NCI-H1417 (cell line): ENCODE measurements at regions not wholly inside any gene's neighbourhood (a gene's known extent, or its start where the extent isn't known, plus 50 kb on each side); places are given as distances from the start of the nearest gene placed in this dataset.

ENCODE experiments used
- DNase-seq, 3 experiments: peaks; one replicate each; lab custom pipeline; 2025; lab: John Stamatoyannopoulos, UW

DNA sequence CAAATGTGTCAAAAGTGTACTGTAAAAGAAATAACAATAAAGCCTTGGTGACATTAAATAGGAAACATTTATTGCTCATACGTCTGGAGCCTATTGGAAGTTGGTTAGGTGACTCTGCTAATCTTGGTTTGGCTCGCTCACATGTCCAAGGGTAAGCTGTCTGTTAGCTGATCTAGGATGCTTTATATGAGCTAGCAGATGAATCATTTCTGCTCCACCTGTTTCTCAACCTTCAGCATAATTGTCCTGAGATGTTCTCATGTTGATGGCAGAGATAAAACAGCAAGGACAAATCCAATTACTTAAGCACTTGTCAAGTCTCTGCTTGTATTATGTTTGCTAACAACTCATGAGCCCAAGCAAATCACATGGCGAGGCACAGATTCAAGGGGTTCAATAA, 56.0 kb upstream of the CD53 start:
- DNase-seq = peak in 2 of 3 experiments; percentile 17 to 18

DNA sequence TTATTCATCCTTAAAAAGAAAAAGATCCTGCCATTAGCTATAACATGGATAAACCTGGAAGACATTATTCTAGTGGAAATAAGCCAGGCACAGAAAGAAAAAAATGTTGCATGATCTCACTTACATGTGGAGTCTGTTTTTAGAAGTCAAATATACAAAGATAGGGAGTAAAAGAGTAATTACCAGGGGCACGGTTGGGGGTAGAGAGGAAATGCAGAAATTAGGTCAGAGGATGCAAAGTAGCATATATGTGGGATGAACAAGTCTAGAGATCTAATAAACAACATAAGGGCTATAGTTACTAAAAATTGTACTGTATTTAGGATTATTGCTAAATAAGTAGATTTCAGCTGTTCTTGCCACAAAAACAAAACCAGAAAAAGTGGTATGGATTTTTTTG, 61.4 kb upstream of the CD53 start:
- no peak for DNase-seq

DNA sequence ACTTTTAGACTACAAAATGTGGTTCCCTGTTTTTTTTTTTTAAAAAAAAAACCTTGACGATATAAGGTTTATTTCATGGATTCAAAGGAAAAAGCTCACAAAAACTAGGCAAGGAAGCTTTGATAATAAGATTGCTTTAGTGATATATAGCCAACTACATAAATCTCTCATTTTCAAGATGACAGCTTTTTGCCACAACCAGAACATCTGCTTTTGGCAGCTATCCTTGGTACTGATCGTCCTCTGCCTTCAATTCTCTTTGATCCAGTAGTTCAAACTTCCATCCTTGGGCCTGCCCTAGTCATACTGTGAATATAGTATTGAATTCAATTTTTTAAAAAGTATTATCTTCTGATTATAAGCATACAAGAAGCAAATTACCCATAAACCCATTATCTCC, 72.9 kb upstream of the CD53 start:
- DNase-seq = no peak

DNA sequence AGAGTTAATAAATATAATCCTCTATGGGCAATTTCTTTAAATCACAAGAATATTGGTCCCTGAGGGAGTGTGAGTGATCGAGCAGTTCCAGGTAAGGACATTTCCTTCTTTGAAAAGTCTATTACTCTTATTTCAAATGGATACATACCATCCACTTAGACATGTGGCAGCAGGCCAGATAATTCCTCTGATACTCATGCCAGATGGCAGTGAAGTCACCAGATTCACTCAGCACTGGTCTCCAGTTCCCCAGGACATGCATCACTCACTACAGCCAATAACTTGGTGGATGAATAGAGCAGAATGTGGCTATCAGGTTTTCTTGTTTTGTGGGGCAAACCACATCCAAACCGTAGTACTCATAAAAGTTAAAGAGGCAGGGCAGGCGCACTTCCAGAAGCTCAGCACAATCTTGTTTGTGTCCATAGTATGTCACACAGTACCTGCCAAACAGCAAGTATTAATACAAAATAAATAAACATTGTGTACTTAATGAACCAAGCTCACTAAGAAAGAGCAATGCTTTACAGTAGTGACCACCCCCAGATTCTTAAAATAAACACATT, 74.2 kb upstream of the CD53 start:
- DNase-seq = peak; percentile 9 to 72 (median 24)

DNA sequence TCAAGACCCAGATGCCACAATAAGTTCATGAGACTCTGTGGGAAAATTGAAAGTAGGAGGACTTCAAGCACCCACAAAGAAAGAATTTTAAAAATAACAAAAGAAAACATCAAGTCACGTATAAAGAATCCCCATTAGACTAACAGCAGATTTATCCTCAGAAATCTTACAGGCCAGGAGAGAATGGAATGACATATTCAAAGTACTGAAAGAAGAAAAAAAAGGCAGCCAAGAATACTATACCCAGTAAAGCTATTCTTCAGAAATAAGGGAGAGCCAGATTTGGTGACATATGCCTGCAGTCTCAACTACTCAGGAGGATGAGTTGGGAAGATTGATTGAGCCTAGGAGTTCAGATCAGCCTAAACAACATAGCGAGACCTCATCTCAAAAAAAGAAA, 84.3 kb upstream of the CD53 start:
- DNase-seq = no peak

DNA sequence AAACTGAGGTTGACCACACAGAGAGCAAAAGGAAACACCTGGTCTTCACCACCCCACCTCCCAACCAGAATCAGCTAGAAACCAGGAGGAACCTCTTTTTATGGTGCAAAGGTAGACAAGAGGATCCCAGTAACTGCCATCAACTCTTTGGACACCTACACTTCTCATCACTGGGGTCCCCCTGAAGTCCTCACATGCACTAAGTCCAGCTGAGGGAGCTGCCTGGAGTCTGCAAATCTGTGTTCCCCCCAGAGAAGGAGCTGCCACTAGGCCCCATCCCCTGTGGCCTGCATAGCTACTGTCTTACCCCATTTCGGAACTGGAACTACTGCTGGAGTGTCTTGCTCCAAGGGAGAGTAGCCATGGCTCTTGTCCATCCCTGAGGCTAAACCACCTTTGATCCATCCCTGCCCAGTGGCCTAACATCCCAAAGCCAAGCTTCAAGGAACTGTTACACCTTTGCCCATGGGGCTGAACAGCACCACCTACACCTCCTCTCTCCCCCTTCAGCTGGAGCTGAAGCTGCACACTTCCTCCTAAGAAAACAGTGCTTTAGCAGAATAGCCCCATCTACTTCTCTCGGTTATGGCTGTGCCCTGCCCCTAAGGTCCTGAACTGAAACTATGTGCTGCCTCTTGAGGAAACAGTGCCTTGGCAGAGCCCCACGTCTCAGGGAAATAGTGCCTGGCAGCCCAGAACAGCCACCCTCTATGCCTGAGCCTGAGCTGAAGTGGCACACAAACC, 85.4 kb upstream of the CD53 start:
- DNase-seq = no peak

DNA sequence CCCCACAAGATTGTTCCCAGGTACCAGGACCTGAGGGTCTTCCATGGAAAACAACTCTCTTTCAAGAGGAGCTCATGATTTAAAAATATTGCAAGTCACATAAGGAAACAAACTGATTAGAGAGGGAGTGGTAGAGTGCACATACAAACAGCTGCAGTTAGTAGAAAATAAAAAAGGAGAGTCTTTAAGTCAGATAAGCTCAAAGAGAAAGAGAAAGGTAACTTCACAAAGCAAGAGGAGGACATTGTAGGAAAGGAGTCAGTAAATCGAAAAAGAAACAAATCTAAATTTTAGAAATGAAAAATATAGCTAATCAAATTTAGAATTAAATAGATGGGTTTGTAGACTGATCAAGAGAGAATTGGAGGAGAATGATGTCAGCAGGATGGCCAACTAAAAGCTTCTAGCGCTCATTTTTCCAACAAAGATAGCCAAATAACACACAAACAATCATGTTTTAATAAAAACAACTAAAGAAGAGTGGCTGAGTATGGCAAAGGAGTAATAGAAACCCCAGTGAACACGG, 86.1 kb upstream of the CD53 start:
- no peak for DNase-seq

DNA sequence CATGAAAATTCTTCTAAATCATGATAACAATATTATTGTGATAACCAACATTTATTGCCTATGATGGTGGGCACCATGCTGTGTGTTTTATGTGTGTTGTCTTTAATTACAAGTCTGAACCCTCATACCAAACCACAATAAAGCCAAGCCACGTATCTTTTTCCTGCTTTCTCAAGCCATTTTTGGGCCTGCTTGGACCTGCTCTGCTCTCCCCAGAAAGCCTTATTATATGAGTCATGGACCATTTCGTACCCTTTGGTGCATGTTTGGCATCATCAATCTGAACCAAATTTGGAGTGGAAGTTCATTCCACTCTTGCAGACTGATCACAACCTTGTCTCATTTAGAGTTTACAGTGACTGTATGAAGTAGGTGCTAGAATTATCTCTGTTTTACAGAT, 87.3 kb upstream of the CD53 start:
- DNase-seq = no peak

DNA sequence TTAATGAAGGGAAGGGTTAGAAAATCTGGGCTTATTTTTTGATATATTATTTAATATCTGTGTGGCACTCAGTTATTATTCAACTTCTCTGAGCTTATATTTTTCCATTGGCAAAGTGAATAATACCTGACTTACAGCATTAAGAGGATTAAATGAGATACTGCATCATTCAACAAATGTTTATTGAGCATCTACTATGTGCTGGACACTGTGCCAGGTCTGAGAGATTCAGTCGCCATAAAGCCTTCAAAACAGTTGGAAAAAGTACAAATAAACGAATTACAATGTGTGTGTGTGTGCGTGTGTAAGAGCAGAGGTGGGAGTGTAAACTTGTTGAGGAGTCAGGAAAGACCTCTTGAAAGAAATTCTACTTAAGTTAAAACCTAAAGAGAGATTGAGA, 87.9 kb upstream of the CD53 start:
- DNase-seq = no peak

DNA sequence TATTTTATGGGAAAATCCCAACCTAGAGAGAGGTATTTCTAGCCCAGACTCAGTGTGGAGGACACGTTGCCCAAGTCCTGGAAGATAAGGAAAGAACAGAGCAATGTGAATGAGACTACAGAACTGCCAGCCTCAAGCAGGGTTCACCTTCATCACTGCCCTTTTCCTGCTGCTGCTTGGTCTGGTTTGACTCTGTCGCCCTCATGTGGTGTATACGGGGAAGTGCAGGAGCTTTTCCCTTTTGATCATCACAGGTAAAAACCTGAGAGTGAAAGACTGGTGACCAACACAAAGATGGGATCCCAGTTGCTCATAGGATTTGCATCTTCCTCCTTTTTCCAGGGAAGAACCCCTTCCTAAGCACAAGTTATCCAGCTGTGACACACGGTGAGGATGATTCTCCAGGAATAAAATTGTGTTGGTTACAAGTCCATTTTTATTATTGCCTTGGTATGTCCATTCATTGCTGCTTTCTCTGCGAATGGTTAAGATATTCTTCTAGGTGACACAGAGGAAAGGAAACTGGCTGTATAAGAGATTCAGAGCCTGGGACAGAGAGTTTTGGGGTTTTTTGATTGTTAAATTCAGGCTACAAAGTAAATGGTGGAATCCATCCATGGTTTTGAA, 89.5 kb upstream of the CD53 start:
- DNase-seq = peak; percentile 42 to 78 (median 50)

DNA sequence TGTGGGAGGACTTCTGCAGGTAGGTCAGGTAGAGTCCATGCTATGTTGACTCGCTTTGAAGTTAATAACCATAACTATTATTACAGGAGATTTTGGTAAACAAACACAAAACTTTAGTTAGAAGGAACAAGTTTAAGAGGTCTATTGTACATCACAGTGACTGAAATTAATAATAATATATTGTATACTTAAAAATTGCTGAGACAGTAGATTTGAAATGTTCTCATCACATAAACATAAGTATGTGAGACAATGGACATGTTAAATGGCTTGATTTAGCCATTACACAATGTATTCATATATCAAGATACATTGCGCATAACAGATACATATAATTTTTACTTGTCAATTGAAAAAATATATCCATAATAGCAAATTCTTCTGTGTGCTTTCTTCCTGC, 91.4 kb upstream of the CD53 start:
- DNase-seq = no peak

DNA sequence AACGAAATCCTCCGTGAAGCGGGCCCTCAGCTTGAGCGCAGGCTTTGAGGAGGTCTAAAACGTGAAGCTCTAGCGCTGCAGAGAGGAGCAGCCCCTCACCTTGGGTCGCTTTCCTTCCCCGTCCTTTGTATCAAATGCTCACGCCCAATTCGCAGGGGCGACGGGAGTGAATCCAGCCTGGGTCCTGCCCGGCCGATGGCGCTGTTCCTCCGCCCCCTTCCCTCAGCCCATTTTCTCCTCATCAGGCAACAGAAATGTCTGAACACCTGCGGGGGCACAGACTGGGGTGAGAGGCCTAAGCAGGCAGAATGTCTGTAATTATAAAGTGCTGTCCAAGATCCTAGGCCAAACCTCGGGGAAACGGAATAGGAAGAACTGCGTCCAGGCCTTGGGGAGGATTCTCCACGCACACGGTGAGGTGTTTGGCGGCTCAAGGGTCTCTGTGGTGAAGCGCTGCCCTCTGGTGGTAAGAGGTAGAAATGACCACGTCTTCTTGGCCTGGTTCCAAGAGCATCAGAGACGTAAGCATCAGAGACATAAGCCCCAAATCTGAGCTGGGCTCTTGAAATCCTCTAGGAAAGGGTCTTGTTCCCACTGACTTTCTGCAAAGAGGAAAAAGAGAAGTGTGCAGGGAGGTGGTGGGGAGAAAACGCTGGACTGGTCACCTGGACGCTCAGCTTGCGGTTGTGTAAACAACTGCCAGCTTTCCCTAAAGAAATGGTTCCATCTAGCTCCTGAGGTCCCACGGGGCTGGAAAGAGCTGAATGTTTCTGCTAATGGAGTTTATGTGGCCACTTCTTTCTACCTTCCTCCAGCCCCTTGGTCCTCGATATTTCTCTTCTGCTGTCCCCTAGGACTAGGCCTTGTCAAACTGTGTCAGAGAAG, 92.1 kb upstream of the CD53 start:
- peak; percentile 75 to 88 (median 75) for DNase-seq

DNA sequence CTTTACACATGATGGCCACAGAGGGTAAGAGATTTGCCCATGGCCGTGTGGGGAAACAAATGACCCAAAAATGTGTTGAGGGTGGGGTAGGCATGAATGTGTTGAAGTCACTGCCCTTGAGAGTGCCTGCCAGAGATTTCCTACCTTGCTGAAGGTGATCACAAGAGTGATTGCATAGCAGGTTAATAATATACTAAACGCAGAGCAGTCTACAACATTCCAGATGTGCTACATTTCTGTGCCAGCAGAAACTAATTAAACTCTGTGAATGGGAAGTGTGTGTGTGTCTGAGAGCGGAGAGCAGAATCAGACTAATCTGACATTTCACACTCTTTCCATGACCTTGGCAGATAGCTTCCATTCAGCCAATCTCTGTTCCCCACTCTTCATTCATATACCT, 93.3 kb upstream of the CD53 start:
- no peak for DNase-seq

DNA sequence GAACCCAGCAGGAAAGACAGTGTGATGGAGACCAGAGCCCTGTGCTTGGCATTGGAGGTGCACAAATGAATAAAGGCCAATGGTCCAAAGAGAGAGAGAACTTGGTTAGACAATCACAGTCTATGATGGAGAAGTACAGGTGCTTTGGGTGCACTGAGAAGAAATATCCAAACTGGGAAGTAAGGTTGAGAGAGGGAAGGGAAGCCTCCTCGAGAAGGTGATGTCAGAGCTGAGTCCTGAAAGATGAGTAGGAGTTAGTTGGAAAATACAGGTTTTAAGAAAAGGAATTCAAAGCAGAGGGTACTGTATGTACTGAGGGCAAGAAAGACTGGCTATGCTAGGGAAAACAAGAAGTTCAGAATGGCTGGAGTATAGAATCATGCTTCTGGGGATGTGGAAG, 94.1 kb upstream of the CD53 start:
- no peak for DNase-seq

DNA sequence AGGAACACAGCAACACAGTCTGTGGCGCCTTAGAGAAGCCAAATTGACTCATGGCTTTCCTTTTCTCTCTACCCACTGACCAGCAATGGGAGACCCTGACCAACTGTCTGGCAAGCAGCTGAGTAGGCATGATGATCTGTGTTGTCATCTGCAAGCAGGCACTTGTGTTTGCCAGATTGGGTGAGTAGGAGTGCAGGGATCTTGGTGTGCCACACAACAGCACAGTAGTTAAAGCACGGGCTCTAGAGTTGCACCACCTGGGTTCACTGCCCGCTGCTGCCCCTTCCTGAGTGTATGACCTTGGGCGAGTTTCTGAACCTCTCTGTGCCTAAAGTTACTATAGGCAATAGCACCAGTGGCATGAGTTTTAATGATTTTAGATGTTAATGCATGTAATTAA, 95.7 kb upstream of the CD53 start:
- DNase-seq = no peak

DNA sequence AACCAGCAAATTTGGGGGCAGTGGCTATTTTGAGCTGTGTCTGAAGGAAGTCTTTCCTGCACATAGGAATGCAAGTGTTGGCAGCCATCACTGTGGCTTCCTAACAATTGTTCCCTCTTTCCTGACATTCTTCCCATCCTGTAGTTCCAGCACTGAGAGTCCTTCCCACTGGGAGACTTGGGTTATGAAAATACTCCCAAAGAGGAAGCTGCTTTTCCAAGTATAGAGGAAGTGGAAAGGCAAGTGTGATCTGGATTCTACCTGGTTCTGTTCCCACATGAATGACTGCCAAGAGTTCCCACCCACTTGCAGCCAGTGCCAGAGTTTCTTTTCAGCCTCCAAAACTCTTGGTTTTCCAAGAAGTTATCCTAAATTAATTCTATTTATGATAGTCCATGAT, 98.5 kb upstream of the CD53 start:
- no peak for DNase-seq

DNA sequence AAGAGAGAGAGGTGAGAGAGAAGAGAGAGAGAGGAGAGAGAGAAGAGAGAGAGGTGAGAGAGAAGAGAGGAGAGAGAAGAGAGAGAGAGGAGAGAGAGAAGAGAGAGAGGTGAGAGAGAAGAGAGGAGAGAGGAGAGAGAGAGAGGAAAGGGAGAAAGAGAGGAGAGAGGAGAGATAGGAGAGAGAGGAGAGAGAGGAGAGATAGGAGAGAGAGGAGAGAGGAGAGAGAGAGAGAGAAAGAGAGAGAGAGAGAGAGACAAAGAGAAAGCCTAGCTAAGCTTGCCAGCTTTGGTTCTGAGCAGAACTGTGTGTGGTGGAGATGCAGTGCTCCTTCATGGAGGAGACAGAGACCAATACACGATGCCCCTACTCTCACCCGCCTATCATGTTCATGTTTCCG, 99.1 kb upstream of the KCNA3 start:
- no peak for DNase-seq

DNA sequence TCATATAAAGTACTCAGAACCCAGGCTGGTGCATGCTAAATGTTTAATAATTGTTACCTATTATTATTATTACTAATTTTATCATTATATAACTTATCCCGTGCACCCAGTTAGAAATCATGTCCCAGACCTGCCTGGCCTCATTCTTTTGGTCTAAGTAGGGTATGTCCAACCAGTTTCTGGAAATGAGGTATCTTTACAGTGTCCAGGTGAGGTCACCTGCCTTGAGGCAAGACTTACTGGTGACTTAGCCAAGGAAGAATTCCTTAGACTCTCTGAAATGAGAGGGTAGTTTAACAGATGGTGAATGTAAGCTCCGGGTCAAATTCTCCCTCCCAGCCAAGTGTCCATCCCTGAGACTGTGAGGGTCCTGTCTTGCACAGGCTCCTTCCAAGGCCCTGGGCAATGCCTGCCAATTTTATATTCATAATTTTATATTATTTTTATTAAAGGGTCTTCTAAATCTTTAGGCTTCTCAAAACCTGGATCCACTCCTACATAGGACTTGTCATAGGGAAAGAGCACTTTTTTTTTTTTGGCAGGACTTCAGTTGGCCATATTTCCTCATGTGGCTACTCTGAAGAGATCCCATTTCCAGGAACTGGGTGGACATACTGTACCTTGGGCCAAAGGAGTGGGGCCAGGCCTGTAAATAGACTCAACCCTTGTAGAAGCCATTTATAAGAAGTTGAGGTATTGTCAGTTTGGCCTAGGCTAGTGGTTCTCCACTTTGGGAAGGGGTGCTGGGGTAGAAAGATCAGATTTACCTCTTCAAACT, 96.7 kb upstream of the KCNA3 start:
- no peak for DNase-seq

DNA sequence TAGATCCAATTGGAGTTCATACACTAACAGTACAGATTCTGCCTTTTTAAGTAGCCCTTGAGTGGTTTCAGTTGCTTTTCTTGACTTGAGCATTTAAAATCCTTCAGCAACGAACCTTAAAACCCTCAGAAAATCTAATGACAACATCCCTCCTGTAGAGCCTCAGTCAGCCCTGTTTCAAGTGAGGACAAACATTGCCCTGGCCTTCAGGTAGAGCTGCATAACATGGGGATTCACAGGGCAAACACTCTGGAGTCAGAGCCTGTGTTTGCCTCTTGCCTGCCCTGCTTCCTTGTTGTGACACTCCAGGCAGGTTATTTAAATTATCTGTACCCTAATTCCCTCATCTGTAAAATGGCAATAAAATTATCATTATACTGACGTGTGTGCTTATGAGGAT, 96.1 kb upstream of the KCNA3 start:
- DNase-seq = no peak

DNA sequence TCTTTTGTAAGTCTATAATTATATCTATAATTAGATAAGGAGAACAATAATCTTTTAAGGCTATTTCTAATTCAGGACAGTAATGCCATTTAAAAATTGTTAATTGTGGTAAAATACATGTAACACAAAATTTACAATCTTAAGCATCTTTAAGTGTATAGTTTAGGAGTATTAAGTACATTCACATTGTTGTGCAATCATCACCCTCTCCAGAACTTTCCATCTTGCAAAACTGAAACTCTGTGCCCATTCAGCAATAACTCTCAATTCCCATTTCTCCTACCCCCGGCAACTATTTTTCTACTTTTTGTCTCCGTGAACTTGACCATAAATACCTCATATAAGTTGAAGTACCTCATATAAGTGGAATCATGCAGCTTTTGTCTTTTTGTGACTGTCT, 93.9 kb upstream of the KCNA3 start:
- DNase-seq = no peak

DNA sequence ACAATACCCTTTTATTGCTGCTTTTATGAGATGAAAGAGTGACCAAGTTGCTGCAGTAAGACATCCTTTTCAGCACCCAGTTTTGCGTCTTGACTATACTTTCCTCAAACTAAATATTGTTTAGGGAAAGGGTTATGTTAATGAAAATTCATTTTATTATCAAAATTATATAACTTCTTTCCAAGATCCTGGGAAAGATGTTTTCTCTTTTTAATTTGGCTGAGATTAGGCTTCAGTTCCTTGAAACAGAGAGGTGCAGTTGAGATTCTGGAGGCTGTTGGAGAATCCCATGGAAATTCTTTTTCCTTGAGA, 91.6 kb upstream of the KCNA3 start:
- no peak for DNase-seq
